Mesothelial cell of epicardium (in vitro differentiated cells): ENCODE measurements at regions not wholly inside any gene's neighbourhood (a gene's known extent, or its start where the extent isn't known, plus 50 kb on each side); places are given as distances from the start of the nearest gene placed in this dataset.

Source experiments
- DNase-seq, 2 experiments: peaks; one replicate each; pipeline ENCODE4 v3.0.0; 2021; ENCODE audit warnings: low spot score in 2 of 2; ENCODE audit not compliant: unreplicated experiment in 2 of 2
- H3K27ac Mint-ChIP-seq: 2 replicates; pipeline ENCODE4 v1.8.0; 2021; ENCODE audit warnings: mixed read lengths
- H3K27me3 Mint-ChIP-seq: 2 replicates; pipeline ENCODE4 v1.8.0; 2021; ENCODE audit warnings: low read depth, mixed read lengths
- H3K36me3 Mint-ChIP-seq: 2 replicates; pipeline ENCODE4 v1.8.0; 2021; ENCODE audit warnings: mixed read lengths
- H3K4me1 Mint-ChIP-seq: 2 replicates; pipeline ENCODE4 v1.8.0; 2021; ENCODE audit warnings: mixed read lengths
- H3K4me3 Mint-ChIP-seq: 2 replicates; pipeline ENCODE4 v1.8.0; 2021; ENCODE audit warnings: mild to moderate bottlenecking, moderate library complexity, mixed read lengths
- H3K9me3 Mint-ChIP-seq: 2 replicates; pipeline ENCODE4 v1.8.0; 2021; ENCODE audit warnings: mixed read lengths
- TF ChIP-seq, protein P1 (sequence below): fragments of 200-600 bp; sonication (generic); IDR thresholded peaks from one replicate; pipeline ENCODE4 v1.5.0; 2021; ENCODE audit warnings: antibody characterized with exemption; ENCODE audit not compliant: unreplicated experiment

DNA sequence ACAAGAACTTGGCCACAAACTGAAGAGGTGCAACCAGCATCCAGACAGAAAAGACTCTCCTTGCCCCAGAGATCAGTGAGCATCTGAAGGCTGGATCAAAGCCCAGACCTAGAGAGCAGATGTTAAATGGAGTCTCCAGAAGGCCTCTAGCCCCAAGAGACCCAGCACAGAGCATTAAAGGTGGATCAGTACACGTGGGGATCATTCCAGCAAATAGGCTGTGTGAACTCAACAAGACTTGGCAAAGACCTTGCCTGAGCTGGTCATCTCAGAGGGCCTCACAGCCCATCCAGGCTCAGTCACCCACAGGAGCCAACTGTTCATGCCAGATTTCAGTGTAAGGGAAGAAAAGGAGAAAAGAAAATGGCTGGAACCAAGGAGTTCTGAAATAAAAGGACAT lies 214.0 kb downstream of the ENC1 start:
- H3K27ac Mint-ChIP-seq, result no peak overlapping the region
- H3K4me1 Mint-ChIP-seq, result peaks cover 3% of the 10 kb centered on the region
- no peaks in the 10 kb centered on the region for H3K27me3 Mint-ChIP-seq
- no peaks in the 10 kb centered on the region for H3K36me3 Mint-ChIP-seq
- DNase-seq, result no peak
- no peaks in the 10 kb centered on the region for H3K9me3 Mint-ChIP-seq
- TF ChIP-seq, protein P1, sequence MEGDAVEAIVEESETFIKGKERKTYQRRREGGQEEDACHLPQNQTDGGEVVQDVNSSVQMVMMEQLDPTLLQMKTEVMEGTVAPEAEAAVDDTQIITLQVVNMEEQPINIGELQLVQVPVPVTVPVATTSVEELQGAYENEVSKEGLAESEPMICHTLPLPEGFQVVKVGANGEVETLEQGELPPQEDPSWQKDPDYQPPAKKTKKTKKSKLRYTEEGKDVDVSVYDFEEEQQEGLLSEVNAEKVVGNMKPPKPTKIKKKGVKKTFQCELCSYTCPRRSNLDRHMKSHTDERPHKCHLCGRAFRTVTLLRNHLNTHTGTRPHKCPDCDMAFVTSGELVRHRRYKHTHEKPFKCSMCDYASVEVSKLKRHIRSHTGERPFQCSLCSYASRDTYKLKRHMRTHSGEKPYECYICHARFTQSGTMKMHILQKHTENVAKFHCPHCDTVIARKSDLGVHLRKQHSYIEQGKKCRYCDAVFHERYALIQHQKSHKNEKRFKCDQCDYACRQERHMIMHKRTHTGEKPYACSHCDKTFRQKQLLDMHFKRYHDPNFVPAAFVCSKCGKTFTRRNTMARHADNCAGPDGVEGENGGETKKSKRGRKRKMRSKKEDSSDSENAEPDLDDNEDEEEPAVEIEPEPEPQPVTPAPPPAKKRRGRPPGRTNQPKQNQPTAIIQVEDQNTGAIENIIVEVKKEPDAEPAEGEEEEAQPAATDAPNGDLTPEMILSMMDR, result no peak
- H3K4me3 Mint-ChIP-seq, result no peak overlapping the region

DNA sequence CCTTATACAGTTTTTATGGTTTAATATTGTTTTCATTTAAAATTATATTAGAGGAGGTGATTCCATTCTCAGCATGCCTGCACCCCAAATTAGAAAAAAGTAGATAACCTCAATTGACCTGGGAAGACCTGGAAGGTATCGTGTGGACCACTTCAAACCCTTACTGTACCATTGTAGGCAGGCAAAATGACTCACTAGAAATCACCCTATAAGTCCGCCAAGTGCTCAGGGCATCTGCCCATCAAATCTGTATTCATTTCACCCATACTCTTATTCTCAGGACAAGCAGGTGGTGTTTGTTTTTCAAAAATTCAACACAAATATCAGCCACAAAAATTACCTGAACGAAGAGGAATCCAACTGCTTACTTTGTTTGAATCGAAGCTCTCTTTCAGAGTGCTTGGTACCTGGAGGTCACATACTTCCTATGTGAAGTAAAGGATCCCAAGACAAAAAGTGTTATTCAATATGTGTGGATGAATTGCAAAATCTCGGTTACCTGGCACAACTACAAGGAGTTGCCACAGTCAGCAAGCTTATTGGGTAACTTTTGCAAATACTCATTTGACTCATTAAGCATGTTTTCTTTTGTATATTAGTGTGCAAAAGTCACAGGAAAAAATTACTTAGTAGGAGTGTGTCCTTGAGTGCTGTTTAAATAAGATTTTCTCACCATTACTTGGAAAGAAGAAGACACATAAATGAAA lies 216.2 kb downstream of the ENC1 start:
- Mint-ChIP-seq H3K9me3 (no peaks in the 10 kb centered on the region), H3K27ac (no peak overlapping the region), H3K36me3 (no peaks in the 10 kb centered on the region), H3K4me3 (no peak overlapping the region), H3K4me1 (peaks cover 8% of the 10 kb centered on the region), H3K27me3 (no peaks in the 10 kb centered on the region)
- DNase-seq, result no peak
- TF ChIP-seq, protein P1, result no peak

DNA sequence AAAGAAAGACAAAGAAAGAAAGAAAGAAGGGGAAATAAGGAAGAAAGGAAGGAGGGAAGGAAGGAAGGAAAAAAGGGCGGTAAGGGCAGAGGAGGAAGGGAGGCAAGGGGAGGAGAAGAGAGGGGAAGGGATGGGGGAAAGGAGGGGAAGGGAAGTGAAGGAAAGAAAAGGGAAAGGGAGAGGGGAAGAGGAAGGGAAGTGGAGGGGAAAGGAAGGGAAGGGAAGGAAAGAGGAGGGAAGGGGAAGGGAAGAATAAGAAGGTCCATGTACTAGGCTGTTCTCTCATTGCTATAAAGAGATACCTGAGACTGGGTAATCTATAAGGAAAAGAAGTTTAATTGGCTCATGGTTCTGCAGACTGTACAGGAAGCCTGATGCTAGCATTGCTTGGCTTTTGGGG lies 217.1 kb downstream of the ENC1 start:
- Mint-ChIP-seq H3K36me3 (no peaks in the 10 kb centered on the region), H3K4me3 (no peak overlapping the region), H3K9me3 (no peaks in the 10 kb centered on the region), H3K27me3 (no peaks in the 10 kb centered on the region), H3K27ac (no peak overlapping the region), H3K4me1 (peaks cover 18% of the 10 kb centered on the region)
- TF ChIP-seq, protein P1, result no peak
- DNase-seq, result no peak

DNA sequence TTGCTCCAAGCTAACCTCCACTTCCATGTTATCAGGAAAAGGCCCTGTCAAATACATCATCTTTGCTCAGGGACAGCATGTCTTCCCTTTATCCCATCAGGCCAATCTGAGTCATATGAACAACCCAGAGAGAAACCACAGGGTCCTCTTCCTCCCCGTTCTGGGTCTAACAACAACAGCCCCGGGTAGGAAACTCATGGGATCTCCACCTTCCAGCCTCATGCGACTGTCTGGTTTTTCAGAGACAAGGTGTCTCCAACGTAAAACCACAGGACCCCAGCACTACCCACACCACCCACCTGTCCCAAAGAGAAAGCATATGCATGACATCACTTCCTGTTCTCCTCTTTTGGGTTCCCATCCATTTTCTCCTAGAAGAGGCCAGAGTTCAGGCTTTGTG lies 217.9 kb downstream of the ENC1 start:
- H3K27me3 Mint-ChIP-seq, result no peaks in the 10 kb centered on the region
- no peak overlapping the region for H3K4me3 Mint-ChIP-seq
- no peaks in the 10 kb centered on the region for H3K9me3 Mint-ChIP-seq
- no peak for DNase-seq
- TF ChIP-seq, protein P1, result no peak
- no peaks in the 10 kb centered on the region for H3K36me3 Mint-ChIP-seq
- no peak overlapping the region for H3K27ac Mint-ChIP-seq
- peaks cover 24% of the 10 kb centered on the region for H3K4me1 Mint-ChIP-seq

DNA sequence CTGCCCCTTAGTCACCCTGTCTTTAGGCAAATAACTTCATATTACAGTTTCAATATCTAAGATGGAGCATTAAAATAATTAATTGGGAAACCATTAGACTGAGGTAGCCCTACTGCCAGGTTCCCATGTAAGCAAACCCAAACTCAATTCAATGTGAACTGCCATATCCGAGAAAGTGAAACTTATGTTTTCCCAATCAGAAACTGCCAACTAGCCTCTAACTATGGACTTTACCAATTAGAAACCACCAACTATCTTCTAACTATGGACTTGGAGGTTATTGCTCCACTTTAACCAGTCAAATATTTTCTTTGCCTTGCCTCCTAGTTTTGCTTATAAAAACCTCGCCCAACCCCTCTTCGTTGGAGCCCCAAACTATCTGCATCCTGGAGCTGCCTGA lies 218.5 kb downstream of the ENC1 start:
- peaks cover 26% of the 10 kb centered on the region for H3K4me1 Mint-ChIP-seq
- DNase-seq, result no peak
- H3K4me3 Mint-ChIP-seq, result no peak overlapping the region
- TF ChIP-seq, protein P1, result no peak
- no peaks in the 10 kb centered on the region for H3K36me3 Mint-ChIP-seq
- H3K9me3 Mint-ChIP-seq, result no peaks in the 10 kb centered on the region
- no peaks in the 10 kb centered on the region for H3K27me3 Mint-ChIP-seq
- H3K27ac Mint-ChIP-seq, result no peak overlapping the region

DNA sequence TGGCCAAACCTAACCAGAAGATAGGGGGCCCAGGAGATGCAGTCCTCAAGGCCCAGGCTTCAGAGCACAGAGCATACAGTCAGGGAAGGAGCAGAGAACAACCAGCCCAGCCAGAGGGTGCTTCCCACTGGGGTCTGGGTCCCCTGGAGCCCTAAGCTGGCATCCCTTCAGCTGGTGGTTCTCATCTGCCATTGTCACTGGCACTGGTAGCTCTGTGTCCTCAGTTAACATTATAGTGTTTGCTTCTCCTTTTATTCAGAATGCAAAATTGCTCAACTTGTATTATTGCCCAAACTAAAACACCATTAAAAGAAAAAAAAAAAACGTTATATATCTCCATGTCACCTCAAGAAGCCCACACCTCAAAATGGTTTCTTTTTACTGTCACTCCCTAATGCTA lies 219.2 kb downstream of the ENC1 start:
- no peak for DNase-seq
- TF ChIP-seq, protein P1, result no peak
- Mint-ChIP-seq H3K36me3 (no peaks in the 10 kb centered on the region), H3K9me3 (no peaks in the 10 kb centered on the region), H3K4me3 (no peak overlapping the region), H3K4me1 (peaks cover 30% of the 10 kb centered on the region), H3K27ac (no peak overlapping the region), H3K27me3 (no peaks in the 10 kb centered on the region)
